IPS DF 6.9 (cell line): ENCODE measurements at regions not wholly inside any gene's neighbourhood (a gene's known extent, or its start where the extent isn't known, plus 50 kb on each side); places are given as distances from the start of the nearest gene placed in this dataset.
"Not testable (repeated sequence)": the region's sequence is repeated elsewhere in the genome, so short reads cannot be mapped to it uniquely, and the experiment has no call there.

Source experiments
- DNase-seq: peaks from one replicate; pipeline ENCODE4 v3.0.0-alpha.2; 2013; ENCODE audit warnings: low read depth, low spot score
- H3K27ac ChIP-seq: one replicate; pipeline ENCODE4 v1.5.1; 2013; ENCODE audit warnings: low read length, control low read depth
- H3K27me3 ChIP-seq: 2 replicates; pipeline ENCODE4 v1.6.1; 2013; ENCODE audit warnings: mild to moderate bottlenecking, low read length; ENCODE audit not compliant: control insufficient read depth, insufficient read depth
- H3K36me3 ChIP-seq: 2 replicates; pipeline ENCODE4 v1.6.1; 2013; ENCODE audit warnings: low read length; ENCODE audit not compliant: control insufficient read depth, insufficient read depth
- H3K4me1 ChIP-seq: 2 replicates; pipeline ENCODE4 v1.6.1; 2013; ENCODE audit warnings: low read length; ENCODE audit not compliant: control insufficient read depth, insufficient read depth
- H3K4me3 ChIP-seq: 2 replicates; pipeline ENCODE4 v1.5.1; 2013; ENCODE audit warnings: mild to moderate bottlenecking, low read length
- H3K9me3 ChIP-seq: 2 replicates; pipeline ENCODE4 v1.6.1; 2013; ENCODE audit warnings: low read length, inconsistent platforms; ENCODE audit not compliant: control insufficient read depth, insufficient read depth
- WGBS: extraction: QIAGEN DNeasy Blood & Tissue Kit; methylation state at CpG from one replicate; pipeline ENCODE4 v1.1.7; 2013; ENCODE audit warnings: mixed read lengths, missing lambda C conversion rate; ENCODE audit not compliant: insufficient read length, insufficient coverage; 5-methylcytosine and 5-hydroxymethylcytosine counted together

- no peaks in the 10 kb centered on the region for H3K9me3 ChIP-seq
- H3K27ac ChIP-seq, result no peak overlapping the region
- H3K4me3 ChIP-seq, result no peak overlapping the region
- no peak for DNase-seq
- H3K4me1 ChIP-seq, result no peaks in the 10 kb centered on the region
- H3K27me3 ChIP-seq, result no peaks in the 10 kb centered on the region
- no peaks in the 10 kb centered on the region for H3K36me3 ChIP-seq
- no CpG with 5 or more reads among the region's 2 CpGs for WGBS
Measured at GRCh38 chr11:116326146-116326545, 446.6 kb downstream of the BUD13 start.

GRCh38 chr11:116325247-116325646 is 447.5 kb downstream of the BUD13 start:
- no peak overlapping the region for H3K27ac ChIP-seq
- WGBS, result no CpG with 5 or more reads among the region's 3 CpGs
- no peaks in the 10 kb centered on the region for H3K4me1 ChIP-seq
- DNase-seq, result no peak
- no peaks in the 10 kb centered on the region for H3K27me3 ChIP-seq
- H3K4me3 ChIP-seq, result no peak overlapping the region
- H3K9me3 ChIP-seq, result no peaks in the 10 kb centered on the region
- no peaks in the 10 kb centered on the region for H3K36me3 ChIP-seq

GRCh38 chr11:116324077-116324476 is 448.7 kb downstream of the BUD13 start:
- not testable (repeated sequence) for H3K27me3 ChIP-seq
- no CpG with 5 or more reads among the region's 6 CpGs for WGBS

GRCh38 chr11:116317212-116317611 is 455.6 kb downstream of the BUD13 start:
- Histone ChIP-seq H3K27ac (no peak overlapping the region), H3K9me3 (no peaks in the 10 kb centered on the region), H3K36me3 (no peaks in the 10 kb centered on the region), H3K4me3 (no peak overlapping the region), H3K4me1 (no peaks in the 10 kb centered on the region; the same call in none of the 2 replicates), H3K27me3 (no peaks in the 10 kb centered on the region)
- DNase-seq, result no peak
- WGBS, result no CpG with 5 or more reads among the region's 3 CpGs

More at GRCh38 chr11:116324077-116324476, 448.7 kb downstream of the BUD13 start:
- not testable (repeated sequence) for H3K27ac ChIP-seq, DNase-seq, H3K4me1 ChIP-seq, H3K36me3 ChIP-seq, H3K4me3 ChIP-seq, H3K9me3 ChIP-seq

GRCh38 chr11:116314006-116314405 is 458.8 kb downstream of the BUD13 start:
- Histone ChIP-seq H3K9me3 (no peaks in the 10 kb centered on the region; the same call in 1 of the 2 replicates), H3K36me3 (no peaks in the 10 kb centered on the region), H3K27me3 (no peaks in the 10 kb centered on the region), H3K4me1 (no peaks in the 10 kb centered on the region; the same call in none of the 2 replicates), H3K27ac (no peak overlapping the region), H3K4me3 (no peak overlapping the region)
- no peak for DNase-seq

GRCh38 chr11:116312570-116313391 is 460.0 kb downstream of the BUD13 start:
- Histone ChIP-seq H3K4me1 (no peaks in the 10 kb centered on the region; the same call in none of the 2 replicates), H3K36me3 (no peaks in the 10 kb centered on the region), H3K9me3 (no peaks in the 10 kb centered on the region; the same call in 1 of the 2 replicates), H3K27me3 (no peaks in the 10 kb centered on the region), H3K4me3 (no peak overlapping the region), H3K27ac (no peak overlapping the region)
- DNase-seq, result no peak
- WGBS, result no CpG with 5 or more reads among the region's 15 CpGs

GRCh38 chr11:116311206-116311605 is 461.6 kb downstream of the BUD13 start:
- Histone ChIP-seq H3K9me3 (no peaks in the 10 kb centered on the region; the same call in 1 of the 2 replicates), H3K4me1 (no peaks in the 10 kb centered on the region; the same call in 1 of the 2 replicates), H3K27ac (no peak overlapping the region), H3K4me3 (no peak overlapping the region), H3K36me3 (no peaks in the 10 kb centered on the region), H3K27me3 (no peaks in the 10 kb centered on the region)
- no CpG with 5 or more reads among the region's 3 CpGs for WGBS
- DNase-seq, result no peak

GRCh38 chr11:116310698-116311097 is 462.1 kb downstream of the BUD13 start:
- no peak overlapping the region for H3K27ac ChIP-seq
- no peaks in the 10 kb centered on the region; the same call in 1 of the 2 replicates for H3K9me3 ChIP-seq
- H3K4me3 ChIP-seq, result no peak overlapping the region
- no CpG with 5 or more reads among the region's 6 CpGs for WGBS
- H3K27me3 ChIP-seq, result no peaks in the 10 kb centered on the region
- no peaks in the 10 kb centered on the region; the same call in 1 of the 2 replicates for H3K4me1 ChIP-seq
- no peak for DNase-seq
- no peaks in the 10 kb centered on the region; the same call in 1 of the 2 replicates for H3K36me3 ChIP-seq

GRCh38 chr11:116310226-116310625 is 462.6 kb downstream of the BUD13 start:
- no CpG with 5 or more reads among the region's 8 CpGs for WGBS
- Histone ChIP-seq H3K9me3 (no peaks in the 10 kb centered on the region; the same call in 1 of the 2 replicates), H3K27ac (no peak overlapping the region), H3K4me1 (no peaks in the 10 kb centered on the region; the same call in 1 of the 2 replicates), H3K27me3 (no peaks in the 10 kb centered on the region), H3K36me3 (no peaks in the 10 kb centered on the region; the same call in 1 of the 2 replicates), H3K4me3 (no peak overlapping the region)
- DNase-seq, result no peak

GRCh38 chr11:116309446-116309845 is 463.3 kb downstream of the BUD13 start:
- no peak overlapping the region for H3K27ac ChIP-seq
- no peaks in the 10 kb centered on the region; the same call in 1 of the 2 replicates for H3K36me3 ChIP-seq
- no peaks in the 10 kb centered on the region; the same call in 1 of the 2 replicates for H3K9me3 ChIP-seq
- no peak overlapping the region for H3K4me3 ChIP-seq
- no peak for DNase-seq
- no peaks in the 10 kb centered on the region; the same call in 1 of the 2 replicates for H3K4me1 ChIP-seq
- WGBS, result no CpG with 5 or more reads among the region's 1 CpG
- H3K27me3 ChIP-seq, result no peaks in the 10 kb centered on the region
